Right lobe of liver (tissue), 6 donors: ENCODE measurements at regions not wholly inside any gene's neighbourhood (a gene's known extent, or its start where the extent isn't known, plus 50 kb on each side); places are given as distances from the start of the nearest gene placed in this dataset.

ENCODE experiments used
- ATAC-seq, 4 donors: fragments of 200-7000 bp; cut with Tn5 transposase; one replicate each; pipeline ENCODE4 v1.9.1; 2020; ENCODE audit warnings: mild to moderate bottlenecking in 4 of 4, moderate library complexity in 4 of 4
- DNase-seq, 3 donors: peaks; one replicate each; pipeline ENCODE4 v3.0.0-alpha.2; 2020
- H3K27ac ChIP-seq, 3 donors: fragments of 200-600 bp; one replicate each; pipeline ENCODE4 v1.8.0; 2022
- H3K27me3 ChIP-seq, 2 donors: fragments of 200-600 bp; one replicate each; pipeline ENCODE4 v1.8.0; 2022
- H3K36me3 ChIP-seq, 4 donors: fragments of 200-600 bp; sonication (generic) in 1 of 4; one replicate each; pipeline versions ENCODE4 v1.5.1 to v1.8.0; 2017 to 2022; ENCODE audit warnings: control low read depth in 1 of 4
- H3K4me1 ChIP-seq, 4 donors: fragments of 200-600 bp; sonication (generic) in 1 of 4; one replicate each; pipeline versions ENCODE4 v1.5.1 to v1.8.0; 2017 to 2022; ENCODE audit warnings: control low read depth in 1 of 4
- H3K4me3 ChIP-seq, 3 donors: fragments of 200-600 bp; one replicate each; pipeline ENCODE4 v1.8.0; 2022
- H3K9me3 ChIP-seq, 4 donors: fragments of 200-600 bp; sonication (generic) in 1 of 4; one replicate each; pipeline versions ENCODE4 v1.5.1 to v1.8.0; 2017 to 2022; ENCODE audit warnings: control low read depth in 1 of 4
- POLR2A ChIP-seq: fragments of 450-650 bp; IDR thresholded peaks from one replicate; pipeline ENCODE4 v1.6.1; 2017; ENCODE audit warnings: antibody characterized with exemption, mild to moderate bottlenecking
- WGBS: methylation state at CpG from one replicate; pipeline ENCODE4 v1.1.6; 2018; ENCODE audit warnings: low coverage, low lambda C conversion rate; ENCODE audit not compliant: insufficient coverage; ENCODE audit errors: missing lambda C conversion rate; 5-methylcytosine and 5-hydroxymethylcytosine counted together
- intact Hi-C, 2 donors: fragments of 100-400 bp; cut with DNase I; formaldehyde crosslinking; loops; one replicate each; pipeline versions ENCODE4 v1.11.2 to v1.14.1; 2022
- TF ChIP-seq, protein P1 (sequence below), 4 donors: fragments of 200-600 bp in 3 of 4; fragments of 450-650 bp in 1 of 4; IDR thresholded peaks; one replicate each; pipeline versions ENCODE4 v1.5.1 to v1.8.0; 2016 to 2022; ENCODE audit warnings: antibody characterized with exemption in 4 of 4, mild to moderate bottlenecking in 2 of 4
- donor health status: DM: no; HTN: yes; CAD: no.
- donor health status: DM: no; HTN: no; CAD: no.
- donor health status: DM: no; HTN: no; CAD: no.
- donor health status: DM: no; HTN: yes; CAD: no.
- donor health status: DM: no; HTN: yes; CAD: no.

DNA sequence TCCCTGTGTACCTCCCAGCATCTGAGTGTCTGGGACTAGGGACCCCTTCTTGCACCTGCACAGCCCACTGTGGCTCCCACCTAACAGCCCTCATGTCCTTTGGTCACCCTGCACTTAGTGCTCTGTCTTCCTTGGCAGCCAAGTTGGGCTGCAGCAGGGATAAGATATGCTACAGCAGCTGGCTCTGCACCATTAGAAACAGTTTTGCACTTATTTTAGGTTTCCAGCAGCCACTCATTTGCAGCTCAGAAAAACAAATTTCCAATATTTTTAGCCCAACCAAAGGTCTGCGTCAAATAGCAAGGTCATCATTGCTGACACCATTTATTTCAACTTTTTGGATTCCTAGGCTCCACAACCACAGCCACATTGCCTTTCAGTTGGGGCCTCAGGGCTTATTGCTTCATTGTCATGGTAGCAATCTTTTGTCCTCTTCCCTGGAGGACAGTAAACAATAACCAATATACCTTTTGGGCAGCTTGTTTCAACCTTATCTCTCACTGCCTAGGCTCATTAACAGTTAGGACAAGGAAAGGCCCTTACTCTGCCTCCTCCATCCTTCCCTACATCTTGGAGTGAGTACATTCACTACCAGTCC is 263.9 kb downstream of the COX7C start:
- Histone ChIP-seq H3K27me3 (no peaks in the 10 kb centered on the region), H3K4me3 (no peak overlapping the region), H3K36me3 (no peaks in the 10 kb centered on the region), H3K27ac (no peak overlapping the region), H3K9me3 (no peaks in the 10 kb centered on the region), H3K4me1 (no peaks in the 10 kb centered on the region)
- intact Hi-C loops: no loop called here
- no peak for DNase-seq
- 50% methylated on average over 1 of the region's 1 CpG for WGBS
- TF ChIP-seq, protein P1, sequence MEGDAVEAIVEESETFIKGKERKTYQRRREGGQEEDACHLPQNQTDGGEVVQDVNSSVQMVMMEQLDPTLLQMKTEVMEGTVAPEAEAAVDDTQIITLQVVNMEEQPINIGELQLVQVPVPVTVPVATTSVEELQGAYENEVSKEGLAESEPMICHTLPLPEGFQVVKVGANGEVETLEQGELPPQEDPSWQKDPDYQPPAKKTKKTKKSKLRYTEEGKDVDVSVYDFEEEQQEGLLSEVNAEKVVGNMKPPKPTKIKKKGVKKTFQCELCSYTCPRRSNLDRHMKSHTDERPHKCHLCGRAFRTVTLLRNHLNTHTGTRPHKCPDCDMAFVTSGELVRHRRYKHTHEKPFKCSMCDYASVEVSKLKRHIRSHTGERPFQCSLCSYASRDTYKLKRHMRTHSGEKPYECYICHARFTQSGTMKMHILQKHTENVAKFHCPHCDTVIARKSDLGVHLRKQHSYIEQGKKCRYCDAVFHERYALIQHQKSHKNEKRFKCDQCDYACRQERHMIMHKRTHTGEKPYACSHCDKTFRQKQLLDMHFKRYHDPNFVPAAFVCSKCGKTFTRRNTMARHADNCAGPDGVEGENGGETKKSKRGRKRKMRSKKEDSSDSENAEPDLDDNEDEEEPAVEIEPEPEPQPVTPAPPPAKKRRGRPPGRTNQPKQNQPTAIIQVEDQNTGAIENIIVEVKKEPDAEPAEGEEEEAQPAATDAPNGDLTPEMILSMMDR (IDR thresholded peaks at IDR 0.05): no peak
- TF ChIP-seq POLR2A: no peak
- ATAC-seq: peak in 1 of 4 donors; percentile 22

GRCh38 chr5:86884608-86885007 is 266.9 kb downstream of the COX7C start:
- Histone ChIP-seq H3K36me3 (no peaks in the 10 kb centered on the region), H3K27me3 (no peaks in the 10 kb centered on the region), H3K9me3 (no peaks in the 10 kb centered on the region), H3K4me3 (no peak overlapping the region), H3K27ac (no peak overlapping the region), H3K4me1 (no peaks in the 10 kb centered on the region)
- DNase-seq (no peak), ATAC-seq (no peak)
- intact Hi-C loops: no loop called here
- 87% methylated on average over 16 of the region's 16 CpGs for WGBS
- TF ChIP-seq POLR2A: no peak
- TF ChIP-seq, protein P1 (IDR thresholded peaks at IDR 0.05): no peak

GRCh38 chr5:86885011-86885410 is 267.3 kb downstream of the COX7C start:
- H3K4me3 ChIP-seq: no peak overlapping the region
- no peaks in the 10 kb centered on the region for H3K9me3 ChIP-seq
- intact Hi-C loops: no loop called here
- TF ChIP-seq, protein P1 (IDR thresholded peaks at IDR 0.05): no peak
- TF ChIP-seq POLR2A: no peak
- DNase-seq (no peak), ATAC-seq (no peak)
- WGBS: 59% methylated on average over 2 of the region's 2 CpGs
- no peaks in the 10 kb centered on the region for H3K27me3 ChIP-seq
- no peaks in the 10 kb centered on the region for H3K36me3 ChIP-seq
- no peak overlapping the region for H3K27ac ChIP-seq
- no peaks in the 10 kb centered on the region for H3K4me1 ChIP-seq

DNA sequence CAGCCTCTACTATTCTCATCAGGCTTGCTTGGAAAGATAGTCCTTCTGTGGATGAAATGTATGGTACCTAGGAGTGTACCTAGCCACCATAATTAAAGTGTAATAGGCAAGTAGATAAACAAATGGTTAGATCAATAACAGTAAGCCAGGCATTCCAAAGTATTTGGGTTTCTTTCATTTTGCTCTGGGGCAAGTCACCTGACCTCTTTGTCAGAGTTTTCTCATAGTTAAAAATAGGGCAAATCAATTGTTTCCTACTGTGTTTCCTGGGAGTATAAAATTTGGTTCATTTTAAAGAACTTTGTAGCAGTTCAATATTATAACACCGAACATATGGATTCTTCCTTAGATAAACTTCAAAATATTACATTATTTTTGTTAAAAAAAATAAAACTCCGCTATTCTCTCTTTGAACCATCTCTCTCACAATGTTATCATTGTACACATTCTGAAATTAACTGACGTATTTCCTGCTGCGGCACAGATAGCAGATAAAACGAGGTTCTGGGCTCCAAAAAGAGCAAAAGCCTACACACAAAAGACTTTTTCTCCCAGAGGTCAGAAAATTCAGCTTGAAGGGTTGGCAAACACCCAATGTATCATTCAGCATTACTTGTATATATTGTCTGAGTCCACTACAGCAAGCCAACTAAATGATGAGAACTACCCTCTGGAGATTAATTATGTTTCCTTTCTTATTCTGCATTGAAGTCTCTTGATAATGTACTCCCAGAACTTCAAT is 267.9 kb downstream of the COX7C start:
- 32% methylated on average over 5 of the region's 5 CpGs for WGBS
- DNase-seq (no peak), ATAC-seq (peak in 2 of 4 donors; percentile 19 to 69)
- no peaks in the 10 kb centered on the region for H3K36me3 ChIP-seq
- H3K9me3 ChIP-seq: no peaks in the 10 kb centered on the region
- no peaks in the 10 kb centered on the region for H3K4me1 ChIP-seq
- no peak overlapping the region for H3K4me3 ChIP-seq
- H3K27me3 ChIP-seq: no peaks in the 10 kb centered on the region
- intact Hi-C loops: no loop called here
- no peak for TF ChIP-seq POLR2A
- TF ChIP-seq, protein P1 (IDR thresholded peaks at IDR 0.05): no peak
- H3K27ac ChIP-seq: no peak overlapping the region
